Naive thymus-derived CD4-positive, alpha-beta T cell (primary cell): ENCODE measurements at regions not wholly inside any gene's neighbourhood (a gene's known extent, or its start where the extent isn't known, plus 50 kb on each side); places are given as distances from the start of the nearest gene placed in this dataset.

Experiments
- ATAC-seq: fragments of 150-1000 bp; cut with Tn5 transposase; 2 replicates; pipeline ENCODE4 v1.10.0; 2021; ENCODE audit warnings: mild to moderate bottlenecking, moderate library complexity
- CTCF ChIA-PET: fragments of 350-600 bp; sonication (Branson Sonifier 250); formaldehyde crosslinking; loops from one replicate; lab custom pipeline; 2021; ENCODE audit warnings: antibody characterized with exemption; lab: Charles Lee
- POLR2A ChIA-PET: fragments of 350-600 bp; sonication (Branson Sonifier 250); formaldehyde crosslinking; loops from one replicate; lab custom pipeline; 2021; ENCODE audit warnings: antibody characterized with exemption, inconsistent platforms; lab: Charles Lee
- DNase-seq, 9 donors: peaks; one replicate each; pipeline versions ENCODE4 v3.0.0 to v3.0.0-alpha.2; 2020 to 2022; ENCODE audit warnings: mixed read lengths in 1 of 9
- H3K27ac ChIP-seq: one replicate; pipeline ENCODE4 v1.7.0; 2013; ENCODE audit warnings: mild to moderate bottlenecking, low read depth, low read length, moderate library complexity
- H3K27me3 ChIP-seq, 2 donors: one replicate each; pipeline ENCODE4 v1.7.0; 2013; ENCODE audit warnings: low read length in 2 of 2, mild to moderate bottlenecking in 2 of 2, moderate library complexity in 2 of 2; ENCODE audit not compliant: control insufficient read depth in 2 of 2, insufficient read depth in 2 of 2
- H3K36me3 ChIP-seq, 3 experiments: 1 replicate in 2 of 3; 2 replicates in 1 of 3; pipeline ENCODE4 v1.7.0; 2013; ENCODE audit warnings: low read length in 3 of 3, mild to moderate bottlenecking in 3 of 3, moderate library complexity in 1 of 3; ENCODE audit not compliant: insufficient read depth in 3 of 3, control insufficient read depth in 2 of 3
- H3K4me1 ChIP-seq, 2 donors: one replicate each; pipeline ENCODE4 v1.7.0; 2013; ENCODE audit warnings: low read length in 2 of 2, mild to moderate bottlenecking in 2 of 2, moderate library complexity in 1 of 2; ENCODE audit not compliant: control insufficient read depth in 2 of 2, insufficient read depth in 2 of 2
- H3K4me3 ChIP-seq: 2 replicates; pipeline ENCODE4 v1.7.0; 2013; ENCODE audit warnings: mild to moderate bottlenecking, low read length
- H3K9me3 ChIP-seq, 3 experiments: 1 replicate in 2 of 3; 2 replicates in 1 of 3; pipeline ENCODE4 v1.7.0; 2013; ENCODE audit warnings: low read length in 3 of 3; ENCODE audit not compliant: control insufficient read depth in 2 of 3
- H3K27ac Mint-ChIP-seq, 9 donors: one replicate each; pipeline ENCODE4 v1.8.0; 2020 to 2022; ENCODE audit warnings: mixed read lengths in 9 of 9, mild to moderate bottlenecking in 8 of 9, moderate library complexity in 5 of 9, inconsistent platforms in 2 of 9
- H3K27me3 Mint-ChIP-seq, 5 donors: one replicate each; pipeline ENCODE4 v1.8.0; 2021 to 2022; ENCODE audit warnings: mixed read lengths in 5 of 5, mild to moderate bottlenecking in 1 of 5
- H3K36me3 Mint-ChIP-seq, 5 donors: one replicate each; pipeline ENCODE4 v1.8.0; 2020 to 2022; ENCODE audit warnings: mixed read lengths in 5 of 5, mild to moderate bottlenecking in 3 of 5, inconsistent platforms in 1 of 5
- H3K4me1 Mint-ChIP-seq, 7 donors: one replicate each; pipeline ENCODE4 v1.8.0; 2020 to 2022; ENCODE audit warnings: mixed read lengths in 7 of 7, mild to moderate bottlenecking in 3 of 7, inconsistent platforms in 1 of 7
- H3K4me3 Mint-ChIP-seq, 10 donors: one replicate each; pipeline ENCODE4 v1.8.0; 2020 to 2022; ENCODE audit warnings: mild to moderate bottlenecking in 10 of 10, mixed read lengths in 10 of 10, moderate library complexity in 6 of 10, inconsistent platforms in 2 of 10
- H3K9me3 Mint-ChIP-seq, 11 donors: one replicate each; pipeline ENCODE4 v1.8.0; 2020 to 2022; ENCODE audit warnings: mixed read lengths in 11 of 11, mild to moderate bottlenecking in 4 of 11, inconsistent platforms in 1 of 11, moderate library complexity in 1 of 11
- intact Hi-C, 2 donors: fragments of 100-400 bp; cut with micrococcal nuclease; formaldehyde crosslinking; loops; one replicate each; pipeline ENCODE4 v1.15.1; 2023

DNA sequence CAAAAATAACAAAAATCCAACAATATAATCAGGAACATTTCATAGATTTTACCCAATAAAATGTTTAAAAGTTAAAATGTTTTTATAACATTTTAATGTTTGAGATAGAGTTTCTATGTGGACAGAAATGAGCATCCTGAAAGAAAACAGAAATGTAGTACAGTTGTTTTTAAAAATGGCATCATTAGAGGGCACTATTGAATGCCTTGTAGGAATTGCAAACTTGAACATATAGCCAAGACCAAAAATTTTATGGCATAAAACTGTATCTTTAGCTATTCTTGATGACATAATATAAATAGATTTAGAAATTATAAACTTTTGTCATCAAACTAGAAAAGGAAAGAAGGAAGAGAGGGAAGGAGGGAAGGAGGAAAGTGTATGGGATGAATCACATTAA, 1372.7 kb downstream of the GATA3 start:
- H3K27me3 Mint-ChIP-seq, result peaks cover 0 to 18% (median 6%) of the 10 kb centered on the region in 5 donors
- H3K27me3 ChIP-seq, result no peaks in the 10 kb centered on the region
- POLR2A ChIA-PET, result no interaction called here
- DNase-seq (no peak), ATAC-seq (no peak)
- no peak overlapping the region for H3K4me3 ChIP-seq
- no peak overlapping the region for H3K27ac Mint-ChIP-seq
- H3K36me3 Mint-ChIP-seq, result peaks cover 0 to 5% (median 0%) of the 10 kb centered on the region in 5 donors
- H3K9me3 Mint-ChIP-seq, result peaks cover 0 to 36% (median 14%) of the 10 kb centered on the region in 11 donors
- H3K4me1 Mint-ChIP-seq, result no peaks in the 10 kb centered on the region
- CTCF ChIA-PET, result no interaction called here
- no peak overlapping the region for H3K27ac ChIP-seq
- H3K36me3 ChIP-seq, result no peaks in the 10 kb centered on the region
- intact Hi-C loops, result no loop called here
- no peak overlapping the region for H3K4me3 Mint-ChIP-seq
- H3K4me1 ChIP-seq, result no peaks in the 10 kb centered on the region
- peaks cover 0 to 7% (median 0%) of the 10 kb centered on the region in 3 experiments for H3K9me3 ChIP-seq

GRCh38 chr10:9437131-9437530, 1382.6 kb downstream of the GATA3 start:
- no peaks in the 10 kb centered on the region for H3K9me3 ChIP-seq
- ATAC-seq, result no peak
- Mint-ChIP-seq H3K4me1 (no peaks in the 10 kb centered on the region), H3K4me3 (no peak overlapping the region), H3K27me3 (peaks cover 0 to 21% (median 6%) of the 10 kb centered on the region in 5 donors), H3K36me3 (peaks cover 0 to 4% (median 0%) of the 10 kb centered on the region in 5 donors), H3K27ac (no peak overlapping the region), H3K9me3 (peaks cover 0 to 8% (median 0%) of the 10 kb centered on the region in 11 donors)
- no peak overlapping the region for H3K4me3 ChIP-seq
- no peak for DNase-seq
- no peak overlapping the region for H3K27ac ChIP-seq
- POLR2A ChIA-PET, result no interaction called here
- intact Hi-C loops, result no loop called here
- no peaks in the 10 kb centered on the region for H3K27me3 ChIP-seq
- H3K36me3 ChIP-seq, result no peaks in the 10 kb centered on the region
- no peaks in the 10 kb centered on the region for H3K4me1 ChIP-seq
- CTCF ChIA-PET, result interaction anchor here (0.5 kb wide), 1 partner anchor 1410 kb away, joined by 3 read pairs; no protein-coding TSS in a partner anchor

GRCh38 chr10:9443758-9444157, 1389.3 kb downstream of the GATA3 start:
- H3K27ac Mint-ChIP-seq, result no peak overlapping the region
- no peaks in the 10 kb centered on the region for H3K9me3 ChIP-seq
- peaks cover 0 to 2% (median 0%) of the 10 kb centered on the region in 11 donors for H3K9me3 Mint-ChIP-seq
- no peaks in the 10 kb centered on the region for H3K4me1 Mint-ChIP-seq
- H3K27me3 Mint-ChIP-seq, result peaks cover 0 to 17% (median 4%) of the 10 kb centered on the region in 5 donors
- no peak overlapping the region for H3K4me3 Mint-ChIP-seq
- intact Hi-C loops, result no loop called here
- no peak overlapping the region for H3K27ac ChIP-seq
- no peaks in the 10 kb centered on the region for H3K36me3 ChIP-seq
- ATAC-seq, result no peak
- no peak for DNase-seq
- CTCF ChIA-PET, result no interaction called here
- POLR2A ChIA-PET, result no interaction called here
- no peaks in the 10 kb centered on the region for H3K36me3 Mint-ChIP-seq
- H3K4me3 ChIP-seq, result no peak overlapping the region
- no peaks in the 10 kb centered on the region for H3K27me3 ChIP-seq
- H3K4me1 ChIP-seq, result no peaks in the 10 kb centered on the region

GRCh38 chr10:9449530-9449929, 1395.0 kb downstream of the GATA3 start:
- Mint-ChIP-seq H3K4me1 (no peaks in the 10 kb centered on the region), H3K27ac (no peak overlapping the region), H3K36me3 (peaks cover 0 to 5% (median 0%) of the 10 kb centered on the region in 5 donors), H3K4me3 (no peak overlapping the region), H3K27me3 (peaks cover 0 to 23% (median 6%) of the 10 kb centered on the region in 5 donors), H3K9me3 (peaks cover 4 to 21% (median 7%) of the 10 kb centered on the region in 11 donors)
- Histone ChIP-seq H3K9me3 (peaks cover 0 to 8% (median 0%) of the 10 kb centered on the region in 3 experiments), H3K4me3 (no peak overlapping the region), H3K27ac (no peak overlapping the region), H3K27me3 (no peaks in the 10 kb centered on the region), H3K36me3 (no peaks in the 10 kb centered on the region), H3K4me1 (no peaks in the 10 kb centered on the region)
- DNase-seq (no peak), ATAC-seq (no peak)
- ChIA-PET CTCF (no interaction called here), POLR2A (no interaction called here)
- intact Hi-C loops, result no loop called here

GRCh38 chr10:9450801-9451200, 1396.3 kb downstream of the GATA3 start:
- Mint-ChIP-seq H3K27ac (no peak overlapping the region), H3K36me3 (peaks cover 0 to 5% (median 0%) of the 10 kb centered on the region in 5 donors), H3K4me3 (no peak overlapping the region), H3K4me1 (no peaks in the 10 kb centered on the region), H3K27me3 (peaks cover 0 to 23% (median 6%) of the 10 kb centered on the region in 5 donors), H3K9me3 (peaks cover 4 to 28% (median 7%) of the 10 kb centered on the region in 11 donors)
- no peak overlapping the region for H3K4me3 ChIP-seq
- no peaks in the 10 kb centered on the region for H3K36me3 ChIP-seq
- ATAC-seq, result no peak
- intact Hi-C loops, result no loop called here
- no peaks in the 10 kb centered on the region for H3K27me3 ChIP-seq
- CTCF ChIA-PET, result interaction anchor here (0.7 kb wide), 1 partner anchor 520 kb away, joined by 3 read pairs; no protein-coding TSS in a partner anchor
- POLR2A ChIA-PET, result no interaction called here
- peaks cover 0 to 9% (median 0%) of the 10 kb centered on the region in 3 experiments for H3K9me3 ChIP-seq
- no peak overlapping the region for H3K27ac ChIP-seq
- no peaks in the 10 kb centered on the region for H3K4me1 ChIP-seq
- DNase-seq, result no peak

DNA sequence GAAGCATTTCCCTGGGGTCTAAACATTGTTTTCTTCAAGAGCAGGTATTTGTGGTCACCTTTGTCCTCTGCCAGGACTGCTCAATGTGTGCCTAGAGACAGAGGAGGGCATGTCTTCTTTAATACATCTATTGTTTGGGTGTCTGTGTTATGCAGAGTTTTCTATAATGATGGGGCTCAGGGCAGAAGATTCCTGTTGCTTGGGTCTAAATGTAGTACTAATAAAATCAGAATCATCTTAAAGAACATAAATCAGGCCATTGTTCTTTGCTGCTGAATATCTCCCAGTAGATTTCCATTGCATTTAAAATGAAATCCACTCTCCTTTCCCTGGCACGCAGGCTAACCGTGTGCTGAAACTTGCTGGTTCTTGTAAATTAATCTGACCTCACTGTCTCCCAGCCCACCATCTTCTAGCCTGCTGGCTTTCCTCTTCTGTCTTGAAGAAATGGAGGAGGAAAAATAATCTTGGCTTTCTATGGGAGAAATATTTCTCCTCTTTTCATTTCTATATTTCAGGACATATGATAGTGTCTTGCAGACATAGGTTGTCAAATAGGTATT, 1396.8 kb downstream of the GATA3 start:
- ChIA-PET CTCF (no interaction called here), POLR2A (no interaction called here)
- Histone ChIP-seq H3K4me3 (no peak overlapping the region), H3K36me3 (no peaks in the 10 kb centered on the region), H3K9me3 (peaks cover 0 to 9% (median 0%) of the 10 kb centered on the region in 3 experiments), H3K4me1 (no peaks in the 10 kb centered on the region), H3K27me3 (no peaks in the 10 kb centered on the region), H3K27ac (no peak overlapping the region)
- no peak for DNase-seq
- no peak for ATAC-seq
- Mint-ChIP-seq H3K4me3 (no peak overlapping the region), H3K27me3 (peaks cover 0 to 23% (median 6%) of the 10 kb centered on the region in 5 donors), H3K4me1 (no peaks in the 10 kb centered on the region), H3K9me3 (peaks cover 4 to 28% (median 7%) of the 10 kb centered on the region in 11 donors), H3K36me3 (peaks cover 0 to 5% (median 0%) of the 10 kb centered on the region in 5 donors), H3K27ac (no peak overlapping the region)
- intact Hi-C loops, result no loop called here

GRCh38 chr10:9452056-9452455, 1397.6 kb downstream of the GATA3 start:
- no peak overlapping the region for H3K27ac Mint-ChIP-seq
- peaks cover 4 to 28% (median 7%) of the 10 kb centered on the region in 11 donors for H3K9me3 Mint-ChIP-seq
- Histone ChIP-seq H3K4me1 (no peaks in the 10 kb centered on the region), H3K4me3 (no peak overlapping the region), H3K36me3 (no peaks in the 10 kb centered on the region), H3K9me3 (peaks cover 0 to 9% (median 0%) of the 10 kb centered on the region in 3 experiments), H3K27me3 (no peaks in the 10 kb centered on the region), H3K27ac (no peak overlapping the region)
- no peaks in the 10 kb centered on the region for H3K4me1 Mint-ChIP-seq
- ChIA-PET POLR2A (no interaction called here), CTCF (no interaction called here)
- no peak for ATAC-seq
- H3K4me3 Mint-ChIP-seq, result no peak overlapping the region
- intact Hi-C loops, result no loop called here
- H3K36me3 Mint-ChIP-seq, result peaks cover 0 to 5% (median 0%) of the 10 kb centered on the region in 5 donors
- DNase-seq, result no peak
- H3K27me3 Mint-ChIP-seq, result peaks cover 0 to 24% (median 6%) of the 10 kb centered on the region in 5 donors
